Smooth muscle cell (in vitro differentiated cells): ENCODE measurements at regions not wholly inside any gene's neighbourhood (a gene's known extent, or its start where the extent isn't known, plus 50 kb on each side); places are given as distances from the start of the nearest gene placed in this dataset.

Source experiments
- DNase-seq: peaks from one replicate; lab custom pipeline; 2025; ENCODE audit not compliant: unreplicated experiment; lab: John Stamatoyannopoulos, UW
- H2AFZ ChIP-seq: fragments of 200-600 bp; sonication (generic); 2 replicates; pipeline ENCODE4 v1.6.0; 2016; ENCODE audit warnings: antibody characterized with exemption, low read depth, mild to moderate bottlenecking
- H3F3A ChIP-seq: fragments of 200-600 bp; sonication (generic); 2 replicates; pipeline ENCODE4 v1.6.0; 2017; ENCODE audit warnings: antibody characterized with exemption, low read depth
- H3K27ac ChIP-seq: fragments of 200-600 bp; sonication (generic); 2 replicates; pipeline ENCODE4 v1.5.1; 2016; ENCODE audit warnings: low read depth, mild to moderate bottlenecking
- H3K27me3 ChIP-seq: fragments of 200-600 bp; sonication (generic); 2 replicates; pipeline ENCODE4 v1.6.1; 2016; ENCODE audit warnings: low read depth, mild to moderate bottlenecking
- H3K36me3 ChIP-seq: fragments of 200-600 bp; sonication (generic); 2 replicates; pipeline ENCODE4 v1.5.1; 2016; ENCODE audit warnings: low read depth
- H3K4me1 ChIP-seq: fragments of 200-600 bp; sonication (generic); 2 replicates; pipeline ENCODE4 v1.5.1; 2016; ENCODE audit warnings: low read depth
- H3K4me2 ChIP-seq: fragments of 200-600 bp; sonication (generic); 2 replicates; pipeline ENCODE4 v1.6.0; 2016; ENCODE audit warnings: mild to moderate bottlenecking
- H3K4me3 ChIP-seq: fragments of 200-600 bp; sonication (generic); 2 replicates; pipeline ENCODE4 v1.5.1; 2016; ENCODE audit warnings: mild to moderate bottlenecking
- H3K79me2 ChIP-seq: fragments of 200-600 bp; sonication (generic); 2 replicates; pipeline ENCODE4 v1.6.0; 2016; ENCODE audit warnings: low read depth, mild to moderate bottlenecking
- H3K9ac ChIP-seq: fragments of 200-600 bp; sonication (generic); 2 replicates; pipeline ENCODE4 v1.6.0; 2016; ENCODE audit warnings: low read depth
- H3K9me3 ChIP-seq: fragments of 200-600 bp; sonication (generic); replicated peaks from 2 replicates; pipeline ENCODE4 v1.5.1; 2016; ENCODE audit warnings: low read depth
- H4K20me1 ChIP-seq: fragments of 200-600 bp; sonication (generic); 2 replicates; pipeline ENCODE4 v1.6.0; 2016; ENCODE audit warnings: low read depth
- CTCF ChIP-seq: fragments of 200-600 bp; sonication (generic); IDR thresholded peaks from 2 replicates; pipeline ENCODE4 v1.5.1; 2017; ENCODE audit warnings: borderline replicate concordance, mild to moderate bottlenecking, antibody characterized with exemption; ENCODE audit not compliant: insufficient read depth, poor library complexity, severe bottlenecking
- whole genome bisulfite sequencing: methylation state at CpG from one replicate; pipeline ENCODE4 v1.1.7; 2016; ENCODE audit warnings: low lambda C conversion rate; 5-methylcytosine and 5-hydroxymethylcytosine counted together

GRCh38 chr12:78617683-78618082 lies 246.9 kb upstream of the SYT1 start:
- no peak for TF ChIP-seq CTCF
- Histone ChIP-seq H4K20me1 (no peaks in the 10 kb centered on the region), H3K9ac (no peak overlapping the region), H3K4me1 (no peaks in the 10 kb centered on the region), H2AFZ (no peak overlapping the region), H3K9me3 (no peaks in the 10 kb centered on the region), H3K27ac (no peak overlapping the region), H3F3A (no peaks in the 10 kb centered on the region), H3K27me3 (no peaks in the 10 kb centered on the region), H3K79me2 (no peaks in the 10 kb centered on the region), H3K4me3 (no peak overlapping the region), H3K4me2 (no peak overlapping the region), H3K36me3 (no peaks in the 10 kb centered on the region)
- DNase-seq: no peak
- no CpG with 5 or more reads among the region's 2 CpGs for WGBS

GRCh38 chr12:78622529-78623195 lies 241.9 kb upstream of the SYT1 start:
- no peaks in the 10 kb centered on the region for H4K20me1 ChIP-seq
- peak overlapping the region; percentile 35 for H2AFZ ChIP-seq
- H3K9ac ChIP-seq: no peak overlapping the region
- no peak for DNase-seq
- H3K4me1 ChIP-seq: no peaks in the 10 kb centered on the region
- no peak for TF ChIP-seq CTCF
- no peaks in the 10 kb centered on the region for H3K36me3 ChIP-seq
- no peaks in the 10 kb centered on the region for H3K79me2 ChIP-seq
- WGBS: 92% methylated on average over 3 of the region's 3 CpGs
- no peaks in the 10 kb centered on the region for H3K27me3 ChIP-seq
- H3F3A ChIP-seq: no peaks in the 10 kb centered on the region
- no peaks in the 10 kb centered on the region for H3K9me3 ChIP-seq
- H3K4me2 ChIP-seq: no peak overlapping the region
- H3K4me3 ChIP-seq: no peak overlapping the region
- H3K27ac ChIP-seq: no peak overlapping the region

- Histone ChIP-seq H3K27me3 (no peaks in the 10 kb centered on the region), H4K20me1 (no peaks in the 10 kb centered on the region), H3K79me2 (no peaks in the 10 kb centered on the region), H3K9ac (no peak overlapping the region), H3K27ac (no peak overlapping the region), H3K4me2 (no peak overlapping the region), H3K4me1 (no peaks in the 10 kb centered on the region), H3K9me3 (no peaks in the 10 kb centered on the region), H3F3A (no peaks in the 10 kb centered on the region), H3K36me3 (no peaks in the 10 kb centered on the region), H2AFZ (no peak overlapping the region), H3K4me3 (no peak overlapping the region)
- WGBS: 92% methylated on average over 1 of the region's 1 CpG
- no peak for TF ChIP-seq CTCF
- no peak for DNase-seq
Measured at GRCh38 chr12:78628491-78629100, 236.0 kb upstream of the SYT1 start.
